HEK293 (cell line): ENCODE measurements at regions not wholly inside any gene's neighbourhood (a gene's known extent, or its start where the extent isn't known, plus 50 kb on each side); places are given as distances from the start of the nearest gene placed in this dataset.

Experiments
- CTCF ChIA-PET: fragments of 350-600 bp; formaldehyde crosslinking; extraction: SDS; loops from one replicate; lab custom pipeline; 2021; ENCODE audit warnings: antibody characterized with exemption; lab: Yijun Ruan, JAX
- POLR2A ChIA-PET: fragments of 300-600 bp; formaldehyde crosslinking; extraction: SDS; loops from one replicate; lab custom pipeline; 2020; ENCODE audit warnings: antibody characterized with exemption, inconsistent platforms; lab: Yijun Ruan, JAX
- H3K27ac ChIP-seq: fragments of 200-500 bp; sonication (Bioruptor generic); 2 replicates; pipeline ENCODE4 v1.5.1; 2014; ENCODE audit warnings: low read depth, low read length, control low read depth, inconsistent platforms; ENCODE audit errors: extremely low read depth
- H3K36me3 ChIP-seq, 2 experiments: fragments of 200-500 bp in 1 of 2; sonication (Bioruptor generic) in 1 of 2; 1 replicate in 1 of 2; 2 replicates in 1 of 2; pipeline ENCODE4 v1.5.1; 2014 to 2017; ENCODE audit warnings: inconsistent platforms in 2 of 2, low read length in 2 of 2; ENCODE audit not compliant: control insufficient read depth in 2 of 2, insufficient read depth in 1 of 2
- H3K4me1 ChIP-seq: fragments of 200-500 bp; sonication (Bioruptor generic); 2 replicates; pipeline ENCODE4 v1.5.1; 2014; ENCODE audit warnings: mild to moderate bottlenecking, low read length, inconsistent platforms; ENCODE audit not compliant: control insufficient read depth, insufficient read depth
- H3K4me3 ChIP-seq: 2 replicates; pipeline ENCODE4 v1.5.1; 2011; ENCODE audit warnings: low read depth, mild to moderate bottlenecking, control low read depth, low read length, moderate library complexity
- H3K9me3 ChIP-seq: fragments of 200-500 bp; sonication (Bioruptor generic); 2 replicates; pipeline ENCODE4 v1.5.1; 2014; ENCODE audit warnings: low read depth, low read length, inconsistent platforms; ENCODE audit not compliant: control insufficient read depth, insufficient read depth
- GLIS1 ChIP-seq: fragments of 450-650 bp; formaldehyde crosslinking; IDR thresholded peaks from 2 replicates; pipeline ENCODE4 v1.5.1; 2016; ENCODE audit warnings: missing biosample characterization, missing genetic modification characterization
- GLIS2 ChIP-seq: fragments of 450-650 bp; formaldehyde crosslinking; IDR thresholded peaks from 2 replicates; pipeline ENCODE4 v1.5.1; 2016; ENCODE audit warnings: missing biosample characterization, missing genetic modification characterization
- KLF7 ChIP-seq: fragments of 450-650 bp; formaldehyde crosslinking; IDR thresholded peaks from 2 replicates; pipeline ENCODE4 v1.5.1; 2016; ENCODE audit warnings: missing biosample characterization, missing genetic modification characterization, borderline replicate concordance
- KLF9 ChIP-seq: fragments of 450-650 bp; formaldehyde crosslinking; IDR thresholded peaks from 2 replicates; pipeline ENCODE4 v1.5.1; 2016; ENCODE audit warnings: missing biosample characterization, missing genetic modification characterization, low read depth
- REPIN1 ChIP-seq: fragments of 450-650 bp; formaldehyde crosslinking; IDR thresholded peaks from 2 replicates; pipeline ENCODE4 v1.5.1; 2017; ENCODE audit warnings: missing biosample characterization, missing genetic modification characterization, low read depth
- SP3 ChIP-seq: fragments of 450-650 bp; formaldehyde crosslinking; IDR thresholded peaks from 2 replicates; pipeline ENCODE4 v1.5.1; 2016; ENCODE audit warnings: missing biosample characterization, missing genetic modification characterization
- TSHZ1 ChIP-seq: fragments of 450-650 bp; formaldehyde crosslinking; IDR thresholded peaks from 2 replicates; pipeline ENCODE4 v1.5.1; 2016; ENCODE audit warnings: missing biosample characterization, missing genetic modification characterization, borderline replicate concordance
- ZFHX2 ChIP-seq: fragments of 450-650 bp; formaldehyde crosslinking; conservative IDR thresholded peaks from 2 replicates; pipeline ENCODE4 v1.5.1; 2016; ENCODE audit warnings: missing biosample characterization, missing genetic modification characterization
- ZNF132 ChIP-seq: fragments of 450-650 bp; formaldehyde crosslinking; IDR thresholded peaks from 2 replicates; pipeline ENCODE4 v1.5.1; 2017; ENCODE audit warnings: missing biosample characterization, missing genetic modification characterization, borderline replicate concordance
- ZNF140 ChIP-seq: fragments of 450-650 bp; formaldehyde crosslinking; IDR thresholded peaks from 2 replicates; pipeline ENCODE4 v1.5.1; 2016; ENCODE audit warnings: missing biosample characterization, missing genetic modification characterization
- ZNF19 ChIP-seq: fragments of 450-650 bp; formaldehyde crosslinking; IDR thresholded peaks from 2 replicates; pipeline ENCODE4; 2016; ENCODE audit warnings: missing biosample characterization, missing genetic modification characterization, low read depth
- ZNF202 ChIP-seq: fragments of 450-650 bp; formaldehyde crosslinking; IDR thresholded peaks from 2 replicates; pipeline ENCODE4 v1.5.1; 2016; ENCODE audit warnings: missing biosample characterization, missing genetic modification characterization, borderline replicate concordance
- ZNF211 ChIP-seq: fragments of 450-650 bp; formaldehyde crosslinking; IDR thresholded peaks from 2 replicates; pipeline ENCODE4 v1.5.1; 2016; ENCODE audit warnings: low read depth, missing biosample characterization, missing genetic modification characterization
- ZNF214 ChIP-seq: fragments of 450-650 bp; formaldehyde crosslinking; IDR thresholded peaks from 2 replicates; pipeline ENCODE4 v1.5.1; 2017; ENCODE audit warnings: missing biosample characterization, mild to moderate bottlenecking, missing genetic modification characterization, borderline replicate concordance
- ZNF501 ChIP-seq: fragments of 450-650 bp; formaldehyde crosslinking; IDR thresholded peaks from 2 replicates; pipeline ENCODE4 v1.5.1; 2016; ENCODE audit warnings: missing biosample characterization, missing genetic modification characterization
- ZNF510 ChIP-seq: fragments of 450-650 bp; formaldehyde crosslinking; IDR thresholded peaks from 2 replicates; pipeline ENCODE4 v1.5.1; 2018; ENCODE audit warnings: mild to moderate bottlenecking, missing genetic modification characterization, missing biosample characterization; ENCODE audit not compliant: insufficient replicate concordance
- ZNF530 ChIP-seq: fragments of 450-650 bp; formaldehyde crosslinking; IDR thresholded peaks from 2 replicates; pipeline ENCODE4 v1.5.1; 2016; ENCODE audit warnings: low read depth, missing biosample characterization, missing genetic modification characterization
- ZNF596 ChIP-seq: fragments of 450-650 bp; IDR thresholded peaks from 2 replicates; pipeline ENCODE4 v1.5.0; 2018; ENCODE audit warnings: missing biosample characterization, mild to moderate bottlenecking, missing genetic modification characterization, moderate library complexity
- ZNF629 ChIP-seq: fragments of 450-650 bp; formaldehyde crosslinking; IDR thresholded peaks from 2 replicates; pipeline ENCODE4 v1.5.1; 2017; ENCODE audit warnings: missing biosample characterization, missing genetic modification characterization
- ZNF692 ChIP-seq: fragments of 450-650 bp; formaldehyde crosslinking; IDR thresholded peaks from 2 replicates; pipeline ENCODE4 v1.5.1; 2016; ENCODE audit warnings: missing biosample characterization, missing genetic modification characterization
- ZNF701 ChIP-seq: fragments of 450-650 bp; formaldehyde crosslinking; IDR thresholded peaks from 2 replicates; pipeline ENCODE4 v1.5.1; 2016; ENCODE audit warnings: missing biosample characterization, missing genetic modification characterization
- ZNF704 ChIP-seq: fragments of 450-650 bp; formaldehyde crosslinking; IDR thresholded peaks from 2 replicates; pipeline ENCODE4 v1.5.1; 2016; ENCODE audit warnings: missing biosample characterization, missing genetic modification characterization
- ZNF843 ChIP-seq: fragments of 450-650 bp; formaldehyde crosslinking; IDR thresholded peaks from 2 replicates; pipeline ENCODE4 v1.5.1; 2016; ENCODE audit warnings: missing biosample characterization, missing genetic modification characterization
- TF ChIP-seq, protein P1 (sequence below): fragments of 450-650 bp; formaldehyde crosslinking; IDR thresholded peaks from 2 replicates; pipeline ENCODE4 v1.5.1; 2017; ENCODE audit warnings: missing biosample characterization, missing genetic modification characterization

DNA sequence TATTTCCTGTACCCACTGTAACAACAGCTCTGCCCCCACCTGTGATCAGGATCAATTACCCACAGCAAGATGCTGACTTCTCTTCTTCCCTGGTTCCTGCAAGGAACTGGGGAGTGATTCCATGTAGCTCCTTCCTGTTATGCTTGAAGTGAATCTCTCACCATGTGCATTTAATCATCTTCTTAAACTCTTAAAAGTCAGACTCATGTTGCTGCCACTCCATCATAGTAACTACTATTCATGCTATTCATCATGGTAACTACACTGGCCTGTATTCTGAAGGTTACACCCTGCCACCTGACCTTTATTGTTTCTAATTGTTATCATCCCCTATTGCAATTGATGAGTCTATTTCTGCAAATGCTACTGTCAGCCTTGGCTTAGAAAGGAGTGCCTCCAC is 89.5 kb downstream of the SUCNR1 start (continued):
- TF ChIP-seq GLIS2 (tag by site-specific recombination) (no peak), ZNF530 (tag by site-specific recombination) (no peak), ZFHX2 (tag by site-specific recombination) (no peak)

- Histone ChIP-seq H3K4me3 (no peak overlapping the region), H3K4me1 (no peaks in the 10 kb centered on the region), H3K9me3 (no peaks in the 10 kb centered on the region), H3K36me3 (no peaks in the 10 kb centered on the region), H3K27ac (no peak overlapping the region)
- ChIA-PET POLR2A (no interaction called here), CTCF (no interaction called here)
- no peak for TF ChIP-seq ZNF701
- TF ChIP-seq ZNF214 (tag by site-specific recombination), result no peak
- TF ChIP-seq ZNF629, result no peak
- no peak for TF ChIP-seq ZNF843 (tag by site-specific recombination)
These were observed 91.3 kb downstream of the SUCNR1 start for GRCh38 chr3:151964743-151965142.

DNA sequence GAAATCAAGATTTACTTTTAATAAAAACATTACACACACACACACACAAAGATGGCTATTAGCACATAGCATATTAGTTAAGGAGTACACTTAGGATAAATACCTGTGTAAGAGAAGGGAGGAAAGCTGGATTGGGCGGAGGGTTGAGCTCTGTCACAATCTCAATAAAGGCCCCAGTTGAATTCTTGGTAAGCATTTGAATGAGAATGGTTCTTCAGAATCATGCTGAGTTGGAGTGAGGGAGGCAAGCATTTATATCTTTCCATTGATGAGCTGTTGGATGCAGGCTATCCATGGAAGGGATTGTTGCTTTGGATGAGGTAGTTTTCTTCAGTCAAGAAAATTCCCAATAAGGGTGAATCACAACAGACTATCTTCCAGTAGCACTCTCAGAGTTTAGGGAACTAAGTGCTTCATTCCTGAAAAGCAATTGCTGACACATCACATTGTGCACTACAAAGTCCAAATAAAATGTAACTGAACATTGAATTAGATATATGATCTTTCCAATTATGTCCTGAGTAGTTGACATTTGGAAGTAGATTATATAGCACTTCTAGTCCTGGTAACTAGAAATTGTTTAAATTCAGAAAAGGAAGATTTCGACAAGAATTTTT is 95.7 kb downstream of the SUCNR1 start:
- no peak overlapping the region for H3K4me3 ChIP-seq
- CTCF ChIA-PET, result no interaction called here
- no peaks in the 10 kb centered on the region for H3K36me3 ChIP-seq
- H3K4me1 ChIP-seq, result no peaks in the 10 kb centered on the region
- TF ChIP-seq SP3 (no peak), ZNF530 (tag by site-specific recombination) (no peak), KLF7 (tag by site-specific recombination) (no peak), ZNF510 (tag by site-specific recombination) (no peak), ZNF501 (tag by site-specific recombination) (no peak), TSHZ1 (tag by site-specific recombination) (no peak), KLF9 (tag by site-specific recombination) (no peak), ZNF140 (tag by site-specific recombination) (no peak), ZNF596 (tag by site-specific recombination) (no peak), ZNF692 (no peak), ZNF202 (tag by site-specific recombination) (no peak), ZNF211 (tag by site-specific recombination) (no peak), GLIS1 (no peak), ZNF132 (no peak), REPIN1 (tag by site-specific recombination) (no peak), ZNF704 (tag by site-specific recombination) (no peak), ZNF629 (no peak), ZNF19 (tag by site-specific recombination) (no peak)
- TF ChIP-seq, protein P1, sequence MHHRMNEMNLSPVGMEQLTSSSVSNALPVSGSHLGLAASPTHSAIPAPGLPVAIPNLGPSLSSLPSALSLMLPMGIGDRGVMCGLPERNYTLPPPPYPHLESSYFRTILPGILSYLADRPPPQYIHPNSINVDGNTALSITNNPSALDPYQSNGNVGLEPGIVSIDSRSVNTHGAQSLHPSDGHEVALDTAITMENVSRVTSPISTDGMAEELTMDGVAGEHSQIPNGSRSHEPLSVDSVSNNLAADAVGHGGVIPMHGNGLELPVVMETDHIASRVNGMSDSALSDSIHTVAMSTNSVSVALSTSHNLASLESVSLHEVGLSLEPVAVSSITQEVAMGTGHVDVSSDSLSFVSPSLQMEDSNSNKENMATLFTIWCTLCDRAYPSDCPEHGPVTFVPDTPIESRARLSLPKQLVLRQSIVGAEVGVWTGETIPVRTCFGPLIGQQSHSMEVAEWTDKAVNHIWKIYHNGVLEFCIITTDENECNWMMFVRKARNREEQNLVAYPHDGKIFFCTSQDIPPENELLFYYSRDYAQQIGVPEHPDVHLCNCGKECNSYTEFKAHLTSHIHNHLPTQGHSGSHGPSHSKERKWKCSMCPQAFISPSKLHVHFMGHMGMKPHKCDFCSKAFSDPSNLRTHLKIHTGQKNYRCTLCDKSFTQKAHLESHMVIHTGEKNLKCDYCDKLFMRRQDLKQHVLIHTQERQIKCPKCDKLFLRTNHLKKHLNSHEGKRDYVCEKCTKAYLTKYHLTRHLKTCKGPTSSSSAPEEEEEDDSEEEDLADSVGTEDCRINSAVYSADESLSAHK (tag by site-specific recombination), result no peak
- H3K9me3 ChIP-seq, result no peaks in the 10 kb centered on the region
- H3K27ac ChIP-seq, result no peak overlapping the region
- POLR2A ChIA-PET, result no interaction called here
